ENCODE measurements at regions not wholly inside any gene's neighbourhood (a gene's known extent, or its start where the extent isn't known, plus 50 kb on each side); places are given as distances from the start of the nearest gene placed in this dataset.

- TF ChIP-seq CTCF (conservative IDR thresholded peaks at IDR 0.05; ENCODE audit: low read depth in 2 of 2) (no peak), POLR2AphosphoS5 (IDR thresholded peaks at IDR 0.05; ENCODE audit: low read depth) (no peak), EZH2 (IDR thresholded peaks at IDR 0.05; ENCODE audit: low read depth, unreplicated experiment) (no peak), REST (IDR thresholded peaks at IDR 0.05; ENCODE audit: unreplicated experiment) (no peak), CREB1 (CRISPR knock-in tag; IDR thresholded peaks at IDR 0.05; ENCODE audit: low read depth) (no peak), EZH2phosphoT487 (IDR thresholded peaks at IDR 0.05; ENCODE audit: unreplicated experiment) (no peak), STAT1 (IDR thresholded peaks at IDR 0.05; ENCODE audit: unreplicated experiment) (no peak)
- TF ChIP-seq, protein P1, sequence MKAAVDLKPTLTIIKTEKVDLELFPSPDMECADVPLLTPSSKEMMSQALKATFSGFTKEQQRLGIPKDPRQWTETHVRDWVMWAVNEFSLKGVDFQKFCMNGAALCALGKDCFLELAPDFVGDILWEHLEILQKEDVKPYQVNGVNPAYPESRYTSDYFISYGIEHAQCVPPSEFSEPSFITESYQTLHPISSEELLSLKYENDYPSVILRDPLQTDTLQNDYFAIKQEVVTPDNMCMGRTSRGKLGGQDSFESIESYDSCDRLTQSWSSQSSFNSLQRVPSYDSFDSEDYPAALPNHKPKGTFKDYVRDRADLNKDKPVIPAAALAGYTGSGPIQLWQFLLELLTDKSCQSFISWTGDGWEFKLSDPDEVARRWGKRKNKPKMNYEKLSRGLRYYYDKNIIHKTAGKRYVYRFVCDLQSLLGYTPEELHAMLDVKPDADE (IDR thresholded peaks at IDR 0.05) = no peak
Observed at GRCh38 chr6:4308364-4308763, 173.0 kb upstream of the ECI2 start.

All from GM23338 (cell line).